GM21390 (cell line): ENCODE measurements at regions not wholly inside any gene's neighbourhood (a gene's known extent, or its start where the extent isn't known, plus 50 kb on each side); places are given as distances from the start of the nearest gene placed in this dataset.

ENCODE experiments used
- ATAC-seq: cut with Tn5 transposase; IDR thresholded peaks from one replicate; pipeline ENCODE4 v1.9.1; 2021; ENCODE audit not compliant: unreplicated experiment

DNA sequence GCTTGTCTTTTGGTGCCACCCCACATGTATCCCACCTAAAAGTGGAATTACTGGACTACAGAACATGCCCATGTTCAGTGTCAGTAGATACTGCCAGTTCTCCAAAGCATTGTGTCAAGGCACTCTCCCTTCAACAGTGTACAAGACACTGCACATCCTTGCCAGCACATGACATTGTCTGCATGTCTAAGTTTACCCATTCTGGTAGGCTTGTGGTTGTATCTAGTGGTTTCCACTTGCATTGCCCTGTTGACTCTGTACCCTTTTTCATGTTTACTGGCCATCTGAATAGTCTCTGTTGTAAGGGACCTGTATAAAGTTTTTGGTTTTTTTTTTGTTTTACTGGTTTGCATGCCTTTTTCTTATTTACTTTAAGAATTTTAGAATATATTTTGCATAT lies 222.4 kb upstream of the CNR1 start:
- no peak for ATAC-seq

DNA sequence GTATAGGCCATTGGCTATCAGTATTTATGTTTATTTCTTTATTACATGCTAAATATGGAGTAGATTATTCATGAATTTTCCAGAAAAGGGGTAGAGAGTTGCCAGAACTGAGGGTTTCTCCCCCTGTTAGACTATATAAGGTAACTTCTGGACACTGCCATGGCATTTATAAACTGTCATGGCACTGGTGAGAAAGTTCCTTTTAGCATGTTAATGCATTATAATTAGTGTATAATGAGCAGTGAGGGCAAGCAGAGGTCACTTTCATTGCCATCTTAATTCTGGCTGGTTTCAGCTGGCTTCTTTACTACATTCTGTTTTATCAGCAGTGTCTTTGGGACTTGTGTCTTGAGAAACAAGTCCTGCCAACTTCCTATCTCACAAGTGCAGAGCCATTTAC lies 220.0 kb upstream of the CNR1 start:
- ATAC-seq, result no peak

DNA sequence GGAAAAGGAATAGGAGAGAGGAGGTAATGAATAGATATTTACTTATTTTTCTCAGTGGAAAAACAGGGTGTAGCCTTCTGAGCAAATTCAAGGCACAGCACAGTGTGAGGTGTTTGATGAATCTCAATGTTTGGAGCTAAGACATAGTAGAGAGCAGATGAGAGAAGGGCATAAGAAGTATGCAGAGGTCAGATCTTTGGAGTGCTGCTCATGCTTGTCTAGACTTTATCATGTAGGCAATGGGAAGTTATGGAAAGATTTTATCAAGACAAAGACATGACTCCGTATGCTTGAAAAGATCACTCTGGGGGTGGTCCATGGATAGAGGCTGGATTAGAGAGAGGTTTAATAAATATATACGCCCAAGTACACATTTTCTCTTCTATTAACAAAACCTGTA lies 217.0 kb upstream of the CNR1 start:
- no peak for ATAC-seq

DNA sequence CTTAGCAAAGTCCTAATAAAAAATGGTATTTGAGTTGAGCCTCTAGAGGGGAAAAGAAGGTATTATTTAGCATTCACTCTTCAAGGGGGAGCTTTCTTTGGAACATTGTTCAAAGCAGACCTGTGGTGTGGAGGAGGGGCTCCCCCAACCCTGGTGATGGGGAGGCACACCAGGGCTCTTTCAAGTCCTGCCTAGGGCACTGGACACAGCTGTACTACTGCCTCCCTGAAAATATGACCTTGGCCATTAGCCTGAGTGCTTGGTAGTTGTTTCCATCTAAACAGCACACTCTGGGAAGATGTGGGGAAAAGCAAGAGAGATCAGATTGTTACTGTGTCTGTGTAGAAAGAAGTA lies 215.1 kb upstream of the CNR1 start:
- no peak for ATAC-seq

DNA sequence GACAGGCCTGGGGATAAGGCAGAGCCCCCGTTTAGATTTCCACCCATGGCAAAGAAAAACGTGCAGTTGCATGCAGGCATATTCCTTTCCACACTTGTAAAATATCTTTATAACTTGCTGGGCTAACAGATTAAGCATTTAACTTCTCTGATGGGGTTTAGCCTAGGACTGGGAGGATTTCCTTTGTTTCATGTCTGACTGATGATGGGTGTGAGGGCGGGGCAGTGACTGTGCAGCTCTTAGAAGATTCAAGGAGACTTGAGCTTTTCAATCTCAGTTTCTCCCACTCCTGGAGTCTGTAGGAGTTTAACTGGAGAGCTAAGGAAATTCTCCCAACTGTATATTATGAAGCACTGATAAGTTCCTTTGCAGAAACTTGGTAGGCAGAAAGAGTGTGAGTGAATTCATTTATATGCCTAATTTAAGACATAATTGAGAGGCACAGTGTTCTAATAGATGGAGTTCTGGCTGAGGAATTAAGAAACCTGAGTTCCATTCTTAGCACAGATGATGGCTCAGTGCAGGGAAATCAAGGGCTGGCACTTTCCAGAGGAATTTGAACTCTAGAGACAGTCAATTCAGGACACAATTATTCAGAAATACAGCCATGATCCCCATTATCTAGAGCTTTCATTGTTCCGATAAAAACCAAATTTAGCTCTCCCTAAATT lies 214.6 kb upstream of the CNR1 start:
- no peak for ATAC-seq

DNA sequence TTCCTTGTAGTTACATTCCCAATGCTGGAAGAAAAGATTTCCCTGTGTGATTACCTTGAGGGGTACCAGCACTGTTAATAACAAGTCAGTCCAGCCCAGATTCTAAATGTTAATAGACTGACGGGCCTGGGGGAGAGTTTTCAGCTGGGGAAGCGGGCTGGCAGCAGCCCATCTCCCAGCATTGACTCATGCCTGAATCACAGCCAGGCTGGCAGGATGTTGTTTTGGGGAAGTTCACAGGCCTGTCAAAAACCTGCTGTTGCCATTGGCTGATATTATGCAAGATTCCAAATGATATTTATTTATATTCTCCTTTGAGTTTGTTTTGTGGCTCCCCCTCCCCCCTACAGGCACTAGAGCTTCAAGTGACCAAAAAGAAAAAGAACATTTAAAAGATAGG lies 213.9 kb upstream of the CNR1 start:
- no peak for ATAC-seq

DNA sequence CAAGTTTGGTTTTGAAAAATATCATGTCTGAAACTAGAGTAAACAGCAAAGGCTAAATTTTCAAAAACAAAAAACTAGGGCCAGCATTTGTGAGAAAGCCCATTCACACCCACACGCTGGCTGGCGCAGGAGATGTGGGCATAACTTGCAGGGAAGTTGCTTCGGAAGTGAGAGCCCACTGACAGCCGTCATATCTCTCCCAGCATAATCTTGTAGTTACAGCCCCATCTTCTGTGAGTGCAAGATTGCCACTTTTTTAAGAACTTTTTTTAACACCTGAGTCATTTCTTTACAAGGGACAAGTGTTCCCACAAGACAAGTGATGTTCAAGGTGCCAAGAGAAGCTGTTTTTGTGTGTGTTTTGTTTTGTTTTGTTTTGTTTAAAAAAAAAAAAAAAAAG lies 212.5 kb upstream of the CNR1 start:
- ATAC-seq, result no peak

DNA sequence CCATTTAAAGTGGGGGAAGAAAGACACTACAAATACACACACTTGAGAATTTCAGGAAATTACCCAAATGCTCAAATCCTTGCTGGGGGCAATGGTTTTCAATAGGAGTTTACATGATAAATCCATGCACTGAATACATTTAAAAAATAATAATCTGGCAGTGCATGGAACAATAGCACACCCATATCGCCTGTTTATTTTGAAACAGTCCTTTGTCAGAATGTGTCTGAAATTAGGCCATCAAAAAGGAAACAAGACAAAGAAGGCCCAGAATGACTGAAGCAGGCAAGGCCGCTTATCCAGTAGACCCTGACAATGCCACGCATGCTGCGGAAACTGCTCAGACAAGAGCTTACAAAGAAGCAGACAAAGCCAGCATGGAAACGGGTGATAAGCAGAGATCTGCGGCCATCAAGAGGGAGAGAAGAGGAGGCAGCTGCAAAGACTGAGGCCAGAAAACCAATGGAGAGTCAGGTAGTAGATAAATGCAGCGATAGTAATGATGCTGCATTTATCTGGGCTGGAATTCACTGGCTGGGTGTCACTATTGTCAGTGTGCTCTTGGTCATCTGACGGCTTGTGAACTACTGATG lies 211.9 kb upstream of the CNR1 start:
- ATAC-seq, result no peak

DNA sequence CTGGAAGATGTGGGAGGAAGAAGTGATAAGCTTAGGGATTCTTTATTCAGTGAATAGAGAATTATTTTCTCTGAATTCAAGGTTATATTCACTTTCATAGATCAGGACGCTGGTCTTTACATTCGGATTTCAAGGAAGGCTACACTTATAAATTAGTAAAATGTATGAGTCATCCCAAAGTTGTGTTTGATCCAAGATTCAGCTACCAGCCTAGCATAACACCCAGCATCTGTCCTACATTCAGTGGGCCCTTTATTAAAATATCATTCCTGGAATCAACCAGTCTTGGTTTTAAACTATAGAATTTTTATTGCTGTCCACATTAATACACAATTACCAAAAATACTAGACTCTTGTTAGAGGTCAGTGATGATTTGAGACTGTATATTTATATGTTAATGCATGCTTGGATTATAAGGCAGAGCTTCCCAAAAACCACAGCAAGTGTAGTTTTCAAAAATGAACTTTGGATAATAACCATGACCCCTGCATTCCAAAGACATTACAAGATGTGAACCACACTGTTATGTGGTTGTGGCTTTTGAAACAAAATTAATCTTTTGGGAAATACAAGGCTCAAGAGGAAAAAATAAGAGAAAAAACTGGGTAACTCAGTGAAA lies 210.7 kb upstream of the CNR1 start:
- ATAC-seq, result no peak

DNA sequence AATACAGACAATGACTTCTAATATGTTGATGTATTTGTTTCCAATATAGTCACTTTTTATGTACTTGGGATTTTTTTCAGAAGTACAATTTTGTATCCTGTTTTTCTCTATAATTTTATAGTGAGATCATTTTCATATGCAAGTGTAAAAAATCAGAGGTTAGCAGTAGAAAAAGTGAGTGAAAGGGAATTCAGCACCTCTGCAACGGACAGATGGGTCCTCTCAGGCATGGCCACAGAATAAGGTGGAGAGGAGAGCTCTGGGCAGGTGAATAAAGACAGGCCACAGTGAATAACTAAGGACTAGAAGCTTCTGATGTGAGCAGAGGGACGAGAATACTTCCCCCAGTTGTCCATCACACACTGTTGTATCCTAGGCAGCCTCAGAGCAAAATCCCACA lies 210.1 kb upstream of the CNR1 start:
- ATAC-seq, result no peak

DNA sequence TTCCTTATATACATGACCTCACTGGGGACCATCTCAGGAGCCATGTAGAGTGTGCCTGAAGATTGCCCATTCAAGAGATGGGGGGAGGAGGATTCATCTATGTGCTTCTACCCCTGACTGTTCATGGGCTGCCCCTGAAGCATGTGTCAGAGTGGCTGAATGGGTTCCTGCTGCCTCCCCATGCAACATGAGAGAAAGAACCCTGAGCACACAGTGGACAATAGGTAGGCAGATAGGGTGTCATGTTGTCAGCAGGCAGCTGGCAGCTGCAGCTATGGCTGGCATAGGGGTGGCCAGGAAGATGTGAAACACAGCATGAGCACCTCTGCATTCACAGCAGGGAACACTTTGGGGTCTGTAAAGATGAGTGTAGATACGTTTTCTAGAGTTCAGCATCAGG lies 208.4 kb upstream of the CNR1 start:
- ATAC-seq, result no peak

DNA sequence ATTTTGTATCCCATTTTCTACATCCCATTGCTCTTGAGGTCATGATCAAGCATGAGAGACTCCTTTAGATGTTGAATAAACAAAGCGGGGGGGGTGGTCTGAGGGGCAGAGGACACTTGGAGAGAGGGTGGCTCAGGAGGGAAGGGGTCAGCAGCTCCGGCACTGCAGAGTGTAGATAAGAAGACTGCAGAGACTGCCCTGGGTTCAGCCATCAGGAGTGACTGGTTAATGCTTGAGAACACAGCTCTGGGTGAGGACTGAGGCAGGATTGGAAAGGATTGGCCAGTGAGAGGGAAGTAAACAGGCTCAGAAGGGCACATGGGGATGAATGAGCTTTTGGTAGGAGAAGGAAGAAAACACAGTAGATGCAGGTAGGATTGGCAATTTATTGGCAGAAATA lies 205.3 kb upstream of the CNR1 start:
- no peak for ATAC-seq

DNA sequence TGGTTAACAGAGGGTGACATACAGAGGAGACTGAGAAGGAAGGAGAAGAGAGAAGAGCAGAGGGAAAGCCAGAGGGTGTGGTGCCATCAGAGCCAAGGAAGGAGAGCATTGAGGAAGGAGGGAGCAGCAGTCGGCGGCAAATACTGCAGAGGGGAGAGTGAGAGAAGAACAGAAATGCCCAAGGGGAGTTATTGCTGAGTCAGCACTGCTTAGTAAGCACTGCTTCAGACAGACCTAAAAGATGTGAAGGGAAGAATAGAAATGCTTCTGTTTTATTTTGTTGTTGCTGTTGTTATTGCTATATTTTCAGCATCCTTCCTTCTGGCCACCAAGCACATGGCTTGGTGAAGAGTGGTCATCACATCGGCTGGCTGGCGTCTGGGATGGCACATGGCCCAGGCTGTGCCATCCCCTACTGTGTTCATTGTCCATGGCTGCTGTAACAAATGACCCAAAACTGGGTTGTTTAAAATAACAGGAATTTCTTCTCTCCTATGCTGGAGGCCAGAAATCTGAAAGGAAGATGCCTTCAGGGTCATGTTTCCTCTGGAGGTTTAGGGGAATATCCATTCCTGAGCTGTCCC lies 204.1 kb upstream of the CNR1 start:
- no peak for ATAC-seq

DNA sequence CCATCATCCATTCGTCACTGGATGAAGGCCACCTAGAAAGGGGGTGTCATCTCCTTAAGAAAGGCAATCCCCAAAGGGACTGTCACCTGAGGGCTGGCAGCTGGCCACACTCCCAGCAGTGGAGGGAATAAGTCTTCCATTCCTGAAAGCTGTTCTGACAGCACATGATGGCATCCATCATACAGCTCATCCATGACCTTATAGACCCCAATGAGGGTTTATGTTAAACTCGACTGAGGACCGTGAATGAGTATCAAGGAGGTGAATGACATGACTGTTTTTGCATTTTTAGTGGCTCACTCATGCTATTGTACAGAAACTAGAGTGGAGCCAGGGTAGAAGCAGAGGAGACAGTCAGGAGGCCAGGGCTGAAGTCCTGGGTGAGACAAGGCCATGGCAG lies 203.1 kb upstream of the CNR1 start:
- ATAC-seq, result no peak

DNA sequence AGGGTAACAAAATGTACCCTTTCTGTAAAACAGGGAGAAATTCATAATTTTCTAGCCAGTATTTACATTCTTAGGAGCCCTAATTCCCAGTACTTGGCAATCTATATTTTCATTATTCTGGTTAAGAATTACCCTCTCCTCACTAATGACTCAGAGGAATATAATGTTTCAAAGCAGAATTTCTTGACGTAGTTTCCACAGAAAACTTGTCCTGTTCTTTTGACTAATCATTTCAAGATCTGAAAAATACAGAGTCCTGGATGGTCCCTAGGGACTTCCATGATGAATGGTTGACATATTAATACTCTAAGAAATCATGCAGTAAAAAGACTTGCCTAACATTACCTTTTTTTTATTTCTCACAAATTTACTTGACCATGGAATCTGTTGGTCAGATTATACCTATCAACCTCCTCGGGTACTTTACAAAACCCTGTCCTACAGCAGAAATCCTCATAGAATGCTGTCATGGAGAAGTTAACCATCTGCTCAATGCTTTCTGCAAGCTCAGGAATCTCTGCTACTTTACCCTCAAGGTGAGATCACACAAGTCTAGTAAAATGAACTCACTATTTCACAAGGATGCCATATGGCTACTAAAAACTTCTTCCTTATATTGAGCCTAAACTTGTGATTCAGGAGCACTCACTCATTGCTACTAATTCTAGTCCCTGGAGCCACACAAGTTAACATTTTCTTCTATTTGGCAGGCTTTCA lies 202.1 kb upstream of the CNR1 start:
- no peak for ATAC-seq

DNA sequence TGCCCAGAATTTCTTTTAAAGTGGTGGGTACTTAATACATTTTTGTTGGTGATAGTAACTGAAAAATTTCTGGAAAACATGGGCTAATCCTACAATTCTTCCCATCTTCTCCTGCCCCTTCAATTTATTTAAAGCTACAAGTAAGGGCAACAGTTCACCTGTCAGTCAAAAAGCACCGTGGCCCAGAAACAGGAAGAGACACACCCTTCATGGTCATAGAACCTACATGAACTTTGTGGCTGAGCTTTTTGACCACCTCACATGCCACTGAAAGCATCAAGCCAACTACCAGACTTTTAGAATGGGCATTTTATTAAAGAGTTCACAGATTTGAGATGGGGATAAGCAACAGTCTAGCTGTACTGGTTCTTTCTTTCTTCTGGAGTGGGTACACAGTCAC lies 201.1 kb upstream of the CNR1 start:
- ATAC-seq, result no peak

DNA sequence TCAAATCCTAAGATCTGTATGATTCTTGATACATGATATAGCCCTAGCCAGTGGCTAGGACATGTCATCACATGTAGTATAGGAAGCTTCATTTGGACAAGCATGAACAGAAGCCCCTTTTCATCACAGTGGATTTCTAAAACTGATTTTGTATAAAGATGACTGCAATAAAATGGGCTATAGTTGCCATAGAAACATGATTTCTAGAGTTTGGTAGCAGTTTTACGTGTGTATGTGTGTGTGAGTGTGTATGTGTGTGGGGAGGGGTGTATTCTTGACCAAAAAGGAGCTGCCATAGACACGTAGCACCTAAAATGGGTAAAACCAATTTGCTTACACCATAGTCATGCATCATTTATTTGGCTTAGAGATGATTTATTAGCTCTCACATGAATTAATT lies 200.5 kb upstream of the CNR1 start:
- no peak for ATAC-seq

DNA sequence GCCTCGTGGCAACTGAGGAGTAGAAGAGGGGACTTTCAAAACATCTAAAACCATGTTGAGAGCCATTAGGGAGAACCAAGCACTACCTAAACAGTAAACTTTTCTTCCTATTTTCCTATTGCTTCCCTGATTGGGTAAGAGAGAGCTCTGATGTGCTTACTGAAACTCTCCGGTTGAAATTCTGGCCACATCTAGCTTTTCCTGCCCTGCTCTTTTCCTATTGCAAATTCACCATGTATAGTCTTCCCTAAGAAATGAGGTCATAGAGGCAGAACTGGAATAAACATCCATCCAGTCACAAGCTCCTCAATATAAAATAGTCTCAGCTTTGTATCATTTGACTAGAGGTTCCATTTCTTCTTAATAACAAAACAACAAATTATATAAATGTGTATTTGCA lies 199.5 kb upstream of the CNR1 start:
- ATAC-seq, result no peak

DNA sequence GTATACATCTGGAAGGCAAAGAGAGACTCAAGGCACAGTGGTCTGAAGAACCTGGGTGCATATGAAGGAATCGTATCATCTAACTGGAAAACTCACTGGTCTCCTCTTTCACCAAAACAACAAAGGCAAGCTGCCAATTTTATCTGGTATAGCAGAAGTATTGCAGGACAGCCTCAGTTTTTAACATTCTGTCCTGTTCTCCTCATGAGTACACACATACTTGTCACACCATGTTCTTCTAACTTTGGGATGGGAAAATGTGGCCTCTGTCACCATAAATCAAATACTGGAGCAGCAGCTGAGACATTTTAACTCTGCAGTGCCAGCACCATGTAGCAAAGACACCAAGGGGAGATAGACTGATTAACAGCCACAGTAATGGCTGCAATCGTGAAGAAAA lies 199.1 kb upstream of the CNR1 start:
- no peak for ATAC-seq

DNA sequence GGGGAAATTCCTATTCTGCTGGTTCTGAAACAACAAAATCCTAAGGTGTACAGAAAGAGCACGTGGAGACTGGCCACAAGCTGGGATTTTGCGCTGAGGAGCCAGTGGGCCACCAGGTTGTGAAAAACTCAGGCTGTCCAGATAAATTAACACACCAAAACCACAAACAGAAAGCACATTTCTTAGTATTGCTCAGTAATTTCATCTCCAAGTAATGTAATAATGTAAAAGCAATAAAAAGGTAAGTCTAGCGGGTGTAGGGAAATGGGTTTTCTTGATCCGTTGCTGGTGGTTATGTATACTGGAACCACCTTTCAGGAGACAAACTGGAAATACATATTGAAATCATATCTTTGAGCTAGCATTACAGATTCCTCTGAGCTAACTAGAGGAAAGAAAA lies 195.6 kb upstream of the CNR1 start:
- no peak for ATAC-seq

DNA sequence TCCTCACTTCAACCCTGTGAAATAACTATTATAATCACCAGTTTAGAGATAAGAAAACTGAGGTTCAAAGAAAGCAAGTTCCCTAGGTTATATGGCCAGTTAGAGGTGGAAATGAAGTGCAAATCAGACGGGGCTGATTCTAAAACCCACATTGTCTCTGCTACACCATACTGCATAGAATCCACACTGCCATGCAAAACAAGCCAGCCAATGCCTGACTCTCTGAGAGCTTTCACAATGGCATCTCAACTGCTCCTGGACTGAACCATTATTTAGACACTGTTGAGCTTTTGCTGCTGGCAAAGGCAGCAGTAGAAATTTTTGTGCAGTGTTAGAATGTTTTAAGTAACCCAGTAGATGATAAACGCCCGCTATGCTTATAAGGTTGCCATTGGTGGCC lies 195.2 kb upstream of the CNR1 start:
- no peak for ATAC-seq

DNA sequence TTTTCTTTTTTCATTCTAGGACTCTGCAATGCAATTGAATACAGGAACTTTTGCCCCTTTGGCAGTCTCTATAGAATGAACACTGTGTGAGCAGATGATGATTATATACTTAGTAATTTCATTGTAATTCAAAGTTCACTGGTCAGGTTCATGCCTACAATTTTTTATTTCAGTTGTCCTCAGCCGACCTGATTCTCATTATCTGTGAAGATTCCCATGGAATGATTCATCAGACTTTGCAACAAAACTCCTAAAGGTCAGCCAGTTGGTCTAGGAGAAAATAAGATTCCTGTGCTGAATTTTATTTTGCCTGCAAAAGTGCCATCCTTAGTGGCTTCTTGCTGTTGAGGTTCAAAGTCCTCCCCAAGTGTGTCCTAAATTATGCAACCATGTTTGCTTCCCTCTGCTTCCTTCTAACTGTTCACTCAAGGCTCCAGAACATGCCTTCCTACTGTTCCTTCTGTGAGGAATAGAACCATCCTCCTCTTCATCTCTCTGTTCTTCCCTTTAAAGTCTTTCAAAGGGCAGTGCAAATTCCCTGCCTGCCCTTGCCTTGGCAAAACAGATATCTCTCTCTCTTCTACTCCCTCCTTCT lies 194.2 kb upstream of the CNR1 start:
- ATAC-seq, result no peak
